ENCODE measurements at regions not wholly inside any gene's neighbourhood (a gene's known extent, or its start where the extent isn't known, plus 50 kb on each side); places are given as distances from the start of the nearest gene placed in this dataset.
"Not testable (repeated sequence)": the region's sequence is repeated elsewhere in the genome, so short reads cannot be mapped to it uniquely, and the experiment has no call there.

- not testable (repeated sequence) for TF ChIP-seq POLR2A (IDR thresholded peaks at IDR 0.05; ENCODE audit: low read length); GATA1 (IDR thresholded peaks at IDR 0.05; ENCODE audit: low read depth, low read length)
Observed at GRCh38 chr4:4106923-4107322, 119.8 kb downstream of the OTOP1 start.

Data from erythroblast (primary cell).